ENCODE measurements at regions not wholly inside any gene's neighbourhood (a gene's known extent, or its start where the extent isn't known, plus 50 kb on each side); places are given as distances from the start of the nearest gene placed in this dataset.

GRCh38 chr7:85850381-85850780 lies 663.5 kb upstream of the SEMA3D start:
- no peak for ATAC-seq
- Histone ChIP-seq H3K27me3 (no peaks in the 10 kb centered on the region), H3K4me3 (no peak overlapping the region), H3K4me1 (no peaks in the 10 kb centered on the region), H3K36me3 (no peaks in the 10 kb centered on the region), H3K27ac (no peak overlapping the region), H3K9me3 (no peaks in the 10 kb centered on the region)
- DNase-seq, result no peak
- no peak for TF ChIP-seq CTCF (IDR thresholded peaks at IDR 0.05)
- intact Hi-C loops (cut with DNase I), result no loop called here

GRCh38 chr7:85840554-85840953 lies 653.7 kb upstream of the SEMA3D start:
- no peak overlapping the region for H3K4me3 ChIP-seq
- no peak for TF ChIP-seq CTCF (IDR thresholded peaks at IDR 0.05)

GRCh38 chr7:85833066-85833465 lies 646.2 kb upstream of the SEMA3D start:
- Histone ChIP-seq H3K4me3 (no peak overlapping the region), H3K4me1 (no peaks in the 10 kb centered on the region), H3K27ac (no peak overlapping the region), H3K9me3 (no peaks in the 10 kb centered on the region), H3K36me3 (no peaks in the 10 kb centered on the region), H3K27me3 (no peaks in the 10 kb centered on the region)
- no peak for TF ChIP-seq CTCF (IDR thresholded peaks at IDR 0.05)
- intact Hi-C loops (cut with DNase I), result no loop called here
- ATAC-seq (no peak), DNase-seq (no peak)

More at GRCh38 chr7:85840554-85840953, 653.7 kb upstream of the SEMA3D start:
- no peak for ATAC-seq
- Histone ChIP-seq H3K9me3 (no peaks in the 10 kb centered on the region), H3K36me3 (no peaks in the 10 kb centered on the region), H3K27me3 (no peaks in the 10 kb centered on the region), H3K27ac (no peak overlapping the region), H3K4me1 (no peaks in the 10 kb centered on the region)
- intact Hi-C loops (cut with DNase I), result no loop called here
- no peak for DNase-seq

GRCh38 chr7:85830982-85831381 lies 644.1 kb upstream of the SEMA3D start:
- no peak for ATAC-seq
- intact Hi-C loops (cut with DNase I), result no loop called here

DNA sequence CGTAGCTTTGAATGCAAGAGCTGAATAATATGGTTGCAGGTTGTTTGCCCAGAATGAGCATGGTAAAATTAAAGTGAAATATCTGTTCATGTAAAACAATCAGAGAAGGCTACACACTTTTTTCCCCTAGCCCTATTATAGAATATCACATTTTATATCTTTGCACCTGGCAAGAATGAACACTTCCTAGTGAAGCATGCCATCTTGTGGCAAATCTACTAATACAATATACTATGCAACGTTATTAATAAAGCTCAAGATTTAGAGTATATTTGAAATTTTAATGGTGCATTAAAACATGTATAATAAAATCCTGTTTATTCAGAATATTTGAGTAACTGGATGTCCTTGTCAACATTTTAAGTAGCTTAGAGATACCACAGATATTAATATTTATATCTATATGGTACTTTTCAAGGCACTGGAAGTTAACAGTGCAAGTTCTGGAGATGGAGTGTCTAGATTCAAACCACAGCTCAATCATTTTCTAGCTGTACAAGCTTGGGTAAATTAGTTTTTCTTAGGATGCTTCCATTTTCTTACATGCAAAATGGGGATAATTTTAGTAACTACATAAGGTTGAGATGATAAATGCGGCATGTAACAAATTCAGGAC lies 643.1 kb upstream of the SEMA3D start:
- Histone ChIP-seq H3K27me3 (no peaks in the 10 kb centered on the region), H3K27ac (no peak overlapping the region), H3K36me3 (no peaks in the 10 kb centered on the region), H3K9me3 (no peaks in the 10 kb centered on the region), H3K4me3 (no peak overlapping the region), H3K4me1 (no peaks in the 10 kb centered on the region)
- DNase-seq (no peak), ATAC-seq (no peak)
- TF ChIP-seq CTCF (IDR thresholded peaks at IDR 0.05), result peak; percentile 43
- intact Hi-C loops (cut with DNase I), result no loop called here

More at GRCh38 chr7:85830982-85831381, 644.1 kb upstream of the SEMA3D start:
- H3K36me3 ChIP-seq, result no peaks in the 10 kb centered on the region
- no peaks in the 10 kb centered on the region for H3K9me3 ChIP-seq
- H3K4me1 ChIP-seq, result no peaks in the 10 kb centered on the region
- no peak for DNase-seq
- H3K27ac ChIP-seq, result no peak overlapping the region
- no peak for TF ChIP-seq CTCF (IDR thresholded peaks at IDR 0.05)
- H3K4me3 ChIP-seq, result no peak overlapping the region
- H3K27me3 ChIP-seq, result no peaks in the 10 kb centered on the region

- no peak for TF ChIP-seq CTCF (IDR thresholded peaks at IDR 0.05)
- no peaks in the 10 kb centered on the region for H3K36me3 ChIP-seq
- H3K27ac ChIP-seq, result no peak overlapping the region
- H3K4me1 ChIP-seq, result no peaks in the 10 kb centered on the region
- no peaks in the 10 kb centered on the region for H3K9me3 ChIP-seq
- H3K4me3 ChIP-seq, result no peak overlapping the region
- ATAC-seq (no peak), DNase-seq (no peak)
- H3K27me3 ChIP-seq, result no peaks in the 10 kb centered on the region
- intact Hi-C loops (cut with DNase I), result no loop called here
These were observed 642.3 kb upstream of the SEMA3D start for GRCh38 chr7:85829176-85829575.

Measured in upper lobe of right lung (tissue), 1 donor.